ENCODE measurements at regions not wholly inside any gene's neighbourhood (a gene's known extent, or its start where the extent isn't known, plus 50 kb on each side); places are given as distances from the start of the nearest gene placed in this dataset.

GRCh38 chr14:29098656-29099055 lies 332.1 kb downstream of the FOXG1 start:
- H2AFZ ChIP-seq (ENCODE audit: low read length), result no peak overlapping the region
- WGBS, 2 experiments (ENCODE audit: extremely low coverage in 1 of 2, insufficient coverage in 1 of 2, insufficient read length in 1 of 2, insufficient replicate concordance in 2 of 2, low coverage in 1 of 2, low lambda C conversion rate in 2 of 2, missing lambda C conversion rate in 1 of 2), result 83% methylated on average over 4 of the region's 4 CpGs; no CpG with 5 or more reads in 1 of the 2 experiments
- H3K23ac ChIP-seq (ENCODE audit: insufficient read length), result no peak overlapping the region
- FAIRE-seq (no peak), DNase-seq (ENCODE audit: low read depth in 1 of 2, low spot score in 2 of 2) (no peak)
- no peak overlapping the region for H3K18ac ChIP-seq (ENCODE audit: extremely low read depth, low read length)
- H2BK20ac ChIP-seq (ENCODE audit: low read length), result no peak overlapping the region
- H3K56ac ChIP-seq (replicated peaks; ENCODE audit: insufficient read length, low read depth, low read length), result no peak overlapping the region
- no peaks in the 10 kb centered on the region for H3K79me1 ChIP-seq (ENCODE audit: low read depth, low read length)
- no peak overlapping the region for H3K14ac ChIP-seq (ENCODE audit: insufficient read length)
- no peaks in the 10 kb centered on the region for H4K20me1 ChIP-seq (replicated peaks in 1 of 2; ENCODE audit: control insufficient read depth in 1 of 2, insufficient read depth in 2 of 2, low read length in 2 of 2)
- no peak overlapping the region for H4K8ac ChIP-seq (ENCODE audit: extremely low read depth, insufficient read depth, low read length)
- H4K91ac ChIP-seq (replicated peaks; ENCODE audit: insufficient read length, low read length), result no peak overlapping the region
- H3K4me3 ChIP-seq (ENCODE audit: extremely low read depth in 1 of 4, insufficient read depth in 2 of 4, low read depth in 3 of 4, low read length in 4 of 4), result no peak overlapping the region
- H4K5ac ChIP-seq (ENCODE audit: insufficient read length, low read depth, low read length), result no peak overlapping the region
- H3K4me2 ChIP-seq (ENCODE audit: insufficient read depth in 1 of 2, low read depth in 2 of 2, low read length in 2 of 2), result no peak overlapping the region
- no peaks in the 10 kb centered on the region for H3K23me2 ChIP-seq (ENCODE audit: low read depth, low read length)
- no peaks in the 10 kb centered on the region; a peak in 1 of 4 replicates for H3K9me3 ChIP-seq (ENCODE audit: insufficient read depth in 2 of 2, low read depth in 1 of 2, low read length in 1 of 2)
- H3K36me3 ChIP-seq (ENCODE audit: control insufficient read depth in 2 of 4, insufficient read depth in 4 of 4, low read length in 3 of 4), result no peaks in the 10 kb centered on the region
- ChIA-PET CTCF (ENCODE audit: partially characterized antibody) (interaction anchor here (0.6 to 1.4 kb wide), 2 partner anchors 14 to 338 kb away, joined by 3 to 4 read pairs; no protein-coding TSS in a partner anchor), POLR2A (ENCODE audit: partially characterized antibody) (no interaction called here)
- no peaks in the 10 kb centered on the region for H3K79me2 ChIP-seq (ENCODE audit: control insufficient read depth in 1 of 2, insufficient read depth in 2 of 2, low read length in 2 of 2)
- no peaks in the 10 kb centered on the region for H3K4me1 ChIP-seq (replicated peaks in 1 of 4; ENCODE audit: control insufficient read depth in 3 of 4, insufficient read depth in 4 of 4, low read length in 3 of 4)
- H2BK5ac ChIP-seq (ENCODE audit: low read depth, low read length), result no peak overlapping the region
- H3K9ac ChIP-seq (replicated peaks in 1 of 4; ENCODE audit: extremely low read depth in 1 of 4, low read depth in 3 of 4, low read length in 3 of 4), result no peak overlapping the region
- H2BK120ac ChIP-seq (replicated peaks; ENCODE audit: low read depth, low read length), result no peak overlapping the region
- H2AK5ac ChIP-seq (ENCODE audit: low read depth, low read length), result no peak overlapping the region
- H3K27me3 ChIP-seq (replicated peaks in 1 of 4; ENCODE audit: control insufficient read depth in 3 of 4, extremely low read depth in 1 of 4, insufficient read depth in 3 of 4, low read length in 3 of 4), result no peaks in the 10 kb centered on the region
- no peak overlapping the region for H3K27ac ChIP-seq (ENCODE audit: low read depth, low read length)
- H2BK15ac ChIP-seq (ENCODE audit: low read length), result no peak overlapping the region
- no peak overlapping the region for H3K4ac ChIP-seq (replicated peaks; ENCODE audit: insufficient read length, low read depth, low read length)
- H2BK12ac ChIP-seq (ENCODE audit: low read depth, low read length), result no peak overlapping the region
- TF ChIP-seq KDM4A (IDR thresholded peaks at IDR 0.05; ENCODE audit: low read depth, low read length, severe bottlenecking) (no peak), EP300 (IDR thresholded peaks at IDR 0.05; ENCODE audit: borderline replicate concordance in 1 of 2, low read depth in 2 of 2, low read length in 2 of 2) (no peak)
